PC-9 (cell line): ENCODE measurements at regions not wholly inside any gene's neighbourhood (a gene's known extent, or its start where the extent isn't known, plus 50 kb on each side); places are given as distances from the start of the nearest gene placed in this dataset.

Experiments used
- EZH2 ChIP-seq: fragments of 200-600 bp; sonication (generic); IDR thresholded peaks from 2 replicates; pipeline ENCODE4 v1.8.0; 2017; ENCODE audit warnings: antibody characterized with exemption, low read depth
- TF ChIP-seq, protein P1 (sequence below): fragments of 200-600 bp; sonication (generic); conservative IDR thresholded peaks from 2 replicates; pipeline ENCODE4 v1.6.1; 2017; ENCODE audit warnings: mixed run types, antibody characterized with exemption, mild to moderate bottlenecking, moderate library complexity

DNA sequence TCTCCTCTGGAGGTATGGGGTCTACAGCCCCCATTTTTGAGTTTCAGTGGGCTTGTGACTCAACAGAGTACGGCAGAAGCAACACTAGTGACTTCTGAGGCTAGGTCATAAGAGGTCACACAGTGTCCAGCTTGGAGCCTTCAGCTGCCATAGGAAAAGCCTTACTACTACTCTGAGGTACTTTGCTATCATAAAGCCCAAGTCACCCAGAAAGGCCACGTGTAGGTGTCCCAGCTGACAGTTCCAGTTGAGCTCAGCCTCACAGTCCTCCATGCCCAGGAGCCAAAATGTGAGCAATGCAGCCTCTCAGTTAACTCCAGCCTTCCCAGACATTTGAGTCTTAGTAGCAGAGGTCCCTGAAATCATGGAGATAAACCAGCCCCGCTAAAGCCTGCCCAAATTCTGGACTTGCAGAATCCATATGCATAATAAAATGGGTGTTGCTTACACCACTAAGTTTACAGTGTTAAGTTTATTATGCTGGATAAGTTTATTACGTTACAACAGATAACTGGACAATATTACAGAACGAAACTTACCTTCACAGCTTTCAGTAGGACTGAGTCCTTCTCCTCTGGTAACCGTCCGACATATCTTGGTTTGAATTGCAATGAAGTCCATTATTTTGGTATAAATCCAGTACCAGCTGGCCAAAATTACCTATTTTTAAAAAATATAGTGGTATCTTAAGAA lies 181.1 kb downstream of the AVL9 start:
- TF ChIP-seq, protein P1, sequence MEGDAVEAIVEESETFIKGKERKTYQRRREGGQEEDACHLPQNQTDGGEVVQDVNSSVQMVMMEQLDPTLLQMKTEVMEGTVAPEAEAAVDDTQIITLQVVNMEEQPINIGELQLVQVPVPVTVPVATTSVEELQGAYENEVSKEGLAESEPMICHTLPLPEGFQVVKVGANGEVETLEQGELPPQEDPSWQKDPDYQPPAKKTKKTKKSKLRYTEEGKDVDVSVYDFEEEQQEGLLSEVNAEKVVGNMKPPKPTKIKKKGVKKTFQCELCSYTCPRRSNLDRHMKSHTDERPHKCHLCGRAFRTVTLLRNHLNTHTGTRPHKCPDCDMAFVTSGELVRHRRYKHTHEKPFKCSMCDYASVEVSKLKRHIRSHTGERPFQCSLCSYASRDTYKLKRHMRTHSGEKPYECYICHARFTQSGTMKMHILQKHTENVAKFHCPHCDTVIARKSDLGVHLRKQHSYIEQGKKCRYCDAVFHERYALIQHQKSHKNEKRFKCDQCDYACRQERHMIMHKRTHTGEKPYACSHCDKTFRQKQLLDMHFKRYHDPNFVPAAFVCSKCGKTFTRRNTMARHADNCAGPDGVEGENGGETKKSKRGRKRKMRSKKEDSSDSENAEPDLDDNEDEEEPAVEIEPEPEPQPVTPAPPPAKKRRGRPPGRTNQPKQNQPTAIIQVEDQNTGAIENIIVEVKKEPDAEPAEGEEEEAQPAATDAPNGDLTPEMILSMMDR = no peak
- TF ChIP-seq EZH2 = no peak
